ENCODE measurements at regions not wholly inside any gene's neighbourhood (a gene's known extent, or its start where the extent isn't known, plus 50 kb on each side); places are given as distances from the start of the nearest gene placed in this dataset.

GRCh38 chr3:14332392-14332791 is 70.0 kb upstream of the SLC6A6 start:
- TF ChIP-seq POLR2AphosphoS5 (IDR thresholded peaks at IDR 0.05; ENCODE audit: low read depth, low read length) (no peak), POLR2A (IDR thresholded peaks at IDR 0.05; ENCODE audit: low read depth, low read length) (no peak)
